ENCODE measurements at regions not wholly inside any gene's neighbourhood (a gene's known extent, or its start where the extent isn't known, plus 50 kb on each side); places are given as distances from the start of the nearest gene placed in this dataset.

GRCh38 chr3:535566-536416 is 339.2 kb downstream of the CHL1 start:
- peak in 1 of 2 experiments; percentile 3 for DNase-seq (ENCODE audit: low read depth in 1 of 2, low spot score in 1 of 2)
- ChIA-PET CTCF (no interaction called here), POLR2A (no interaction called here)
- FAIRE-seq = no peak
- WGBS (ENCODE audit: missing lambda C conversion rate) = 53% methylated on average over 29 of the region's 51 CpGs
- TF ChIP-seq ZSCAN20 (CRISPR knock-in tag; IDR thresholded peaks at IDR 0.05) (no peak), RFX5 (IDR thresholded peaks at IDR 0.05) (no peak), HEYL (CRISPR knock-in tag; IDR thresholded peaks at IDR 0.05) (no peak), CEBPB (IDR thresholded peaks at IDR 0.05) (no peak), GATA3 (IDR thresholded peaks at IDR 0.05; ENCODE audit: borderline replicate concordance) (no peak)
- no peak overlapping the region for H3K27ac ChIP-seq
- H3K9me3 ChIP-seq = no peaks in the 10 kb centered on the region
- ATAC-seq = no peak
- no peak overlapping the region for H3K4me2 ChIP-seq
- H3K4me1 ChIP-seq = no peaks in the 10 kb centered on the region
- H3K4me3 ChIP-seq = no peak overlapping the region

DNA sequence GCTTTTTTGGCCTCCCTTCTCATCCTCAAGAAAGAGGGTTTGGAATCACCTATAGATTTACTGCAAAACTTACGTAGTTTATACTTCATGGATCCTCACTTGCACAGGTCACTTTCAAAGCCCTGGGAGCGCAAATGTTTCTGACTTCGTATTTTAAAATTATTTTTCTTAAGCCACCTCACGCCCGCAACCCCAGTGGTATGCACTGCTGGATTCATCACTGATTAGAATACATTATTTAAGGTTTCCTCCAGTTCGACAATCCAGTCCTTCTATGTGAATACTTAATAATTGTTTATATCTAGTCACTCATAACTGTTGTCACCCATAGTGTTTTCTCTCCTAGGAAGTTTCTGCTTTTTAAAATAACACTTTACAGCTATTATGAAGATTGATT is 339.9 kb downstream of the CHL1 start:
- Histone ChIP-seq H3K4me3 (no peak overlapping the region), H3K9me3 (no peaks in the 10 kb centered on the region), H3K27ac (no peak overlapping the region), H3K4me1 (no peaks in the 10 kb centered on the region), H3K4me2 (no peak overlapping the region)
- POLR2A ChIA-PET = no interaction called here
- FAIRE-seq = no peak
- CTCF ChIA-PET = no interaction called here
- no peak for TF ChIP-seq HOXA7 (CRISPR knock-in tag; IDR thresholded peaks at IDR 0.05)
- TF ChIP-seq BCL3 (IDR thresholded peaks at IDR 0.05) = no peak
- TF ChIP-seq CBX8 (IDR thresholded peaks at IDR 0.05) = no peak
- TF ChIP-seq ZNF302 (CRISPR knock-in tag; IDR thresholded peaks at IDR 0.05) = no peak
- TF ChIP-seq BHLHE40 (IDR thresholded peaks at IDR 0.05; ENCODE audit: low read depth, low read length) = no peak
- TF ChIP-seq ATOH8 (CRISPR knock-in tag; IDR thresholded peaks at IDR 0.05; ENCODE audit: low read depth) = no peak
- no peak for DNase-seq (ENCODE audit: low read depth in 1 of 2, low spot score in 1 of 2)
- no peak for ATAC-seq
- WGBS (ENCODE audit: missing lambda C conversion rate) = 34% methylated on average over 6 of the region's 6 CpGs

DNA sequence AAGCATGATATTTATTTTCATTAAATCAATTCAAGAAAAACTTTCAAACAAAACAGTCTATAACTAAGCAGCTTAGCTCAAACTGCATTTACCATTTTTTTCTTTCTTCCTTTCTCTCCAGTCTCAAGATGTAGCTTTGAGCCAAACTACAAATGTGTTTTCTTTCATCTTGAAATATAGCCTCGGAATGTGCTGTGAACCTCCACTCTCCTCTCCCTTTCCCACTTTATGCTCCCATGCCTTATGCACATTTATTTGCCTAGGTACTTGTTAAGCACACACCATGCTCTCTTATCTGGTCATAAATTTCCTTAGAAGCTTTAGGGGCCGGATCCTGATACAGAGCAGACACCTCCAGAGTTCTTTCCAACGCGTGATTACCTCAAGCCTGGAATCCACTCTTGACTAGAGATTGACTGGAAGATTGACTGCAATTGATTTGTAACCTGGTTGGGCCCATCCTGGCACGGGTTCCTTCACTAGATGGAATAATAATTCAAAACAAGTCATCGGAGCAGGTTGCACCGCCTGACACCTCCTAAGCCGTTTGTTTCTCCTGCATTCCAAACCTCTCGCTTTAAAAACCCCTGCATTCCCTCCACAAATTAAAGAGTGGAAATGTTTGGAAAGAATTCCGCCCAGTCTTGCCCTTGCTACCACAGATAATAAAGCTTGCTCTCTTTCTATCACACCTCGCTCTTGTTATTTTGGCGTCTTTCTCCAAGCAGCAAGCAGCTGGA is 344.7 kb downstream of the CHL1 start:
- H3K4me1 ChIP-seq = no peaks in the 10 kb centered on the region
- H3K9me3 ChIP-seq = no peaks in the 10 kb centered on the region
- WGBS (ENCODE audit: missing lambda C conversion rate) = 33% methylated on average over 12 of the region's 12 CpGs
- no peak for FAIRE-seq
- no peak for DNase-seq (ENCODE audit: low read depth in 1 of 2, low spot score in 1 of 2)
- POLR2A ChIA-PET = no interaction called here
- H3K4me2 ChIP-seq = no peak overlapping the region
- H3K4me3 ChIP-seq = no peak overlapping the region
- TF ChIP-seq, protein P1, sequence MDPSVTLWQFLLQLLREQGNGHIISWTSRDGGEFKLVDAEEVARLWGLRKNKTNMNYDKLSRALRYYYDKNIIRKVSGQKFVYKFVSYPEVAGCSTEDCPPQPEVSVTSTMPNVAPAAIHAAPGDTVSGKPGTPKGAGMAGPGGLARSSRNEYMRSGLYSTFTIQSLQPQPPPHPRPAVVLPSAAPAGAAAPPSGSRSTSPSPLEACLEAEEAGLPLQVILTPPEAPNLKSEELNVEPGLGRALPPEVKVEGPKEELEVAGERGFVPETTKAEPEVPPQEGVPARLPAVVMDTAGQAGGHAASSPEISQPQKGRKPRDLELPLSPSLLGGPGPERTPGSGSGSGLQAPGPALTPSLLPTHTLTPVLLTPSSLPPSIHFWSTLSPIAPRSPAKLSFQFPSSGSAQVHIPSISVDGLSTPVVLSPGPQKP (IDR thresholded peaks at IDR 0.05; ENCODE audit: low read depth, low read length) = no peak
- TF ChIP-seq ZFP36 (IDR thresholded peaks at IDR 0.05; ENCODE audit: borderline replicate concordance, partially characterized antibody) (no peak), SMC3 (IDR thresholded peaks at IDR 0.05) (no peak), FOSB (CRISPR knock-in tag; IDR thresholded peaks at IDR 0.05) (no peak), EP300 (IDR thresholded peaks at IDR 0.05) (no peak), POLR2AphosphoS2 (conservative IDR thresholded peaks at IDR 0.05; ENCODE audit: low read length) (no peak), HES2 (IDR thresholded peaks at IDR 0.05) (no peak), HDAC2 (IDR thresholded peaks at IDR 0.05) (no peak), TFCP2L1 (CRISPR knock-in tag; IDR thresholded peaks at IDR 0.05) (no peak), ATOH8 (CRISPR knock-in tag; IDR thresholded peaks at IDR 0.05; ENCODE audit: low read depth) (no peak), NPAS2 (CRISPR knock-in tag; IDR thresholded peaks at IDR 0.05; ENCODE audit: borderline replicate concordance) (no peak), POLR2A (IDR thresholded peaks at IDR 0.05; ENCODE audit: low read length) (no peak), JUNB (IDR thresholded peaks at IDR 0.05) (no peak), EHMT2 (IDR thresholded peaks at IDR 0.05; ENCODE audit: low read depth) (no peak), CBX8 (IDR thresholded peaks at IDR 0.05) (no peak), HOXB5 (CRISPR knock-in tag; IDR thresholded peaks at IDR 0.05) (no peak), KDM1A (IDR thresholded peaks at IDR 0.05; ENCODE audit: low read depth) (no peak)
- TF ChIP-seq, protein P2, sequence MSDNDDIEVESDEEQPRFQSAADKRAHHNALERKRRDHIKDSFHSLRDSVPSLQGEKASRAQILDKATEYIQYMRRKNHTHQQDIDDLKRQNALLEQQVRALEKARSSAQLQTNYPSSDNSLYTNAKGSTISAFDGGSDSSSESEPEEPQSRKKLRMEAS (IDR thresholded peaks at IDR 0.05) = no peak
- TF ChIP-seq, protein P3, sequence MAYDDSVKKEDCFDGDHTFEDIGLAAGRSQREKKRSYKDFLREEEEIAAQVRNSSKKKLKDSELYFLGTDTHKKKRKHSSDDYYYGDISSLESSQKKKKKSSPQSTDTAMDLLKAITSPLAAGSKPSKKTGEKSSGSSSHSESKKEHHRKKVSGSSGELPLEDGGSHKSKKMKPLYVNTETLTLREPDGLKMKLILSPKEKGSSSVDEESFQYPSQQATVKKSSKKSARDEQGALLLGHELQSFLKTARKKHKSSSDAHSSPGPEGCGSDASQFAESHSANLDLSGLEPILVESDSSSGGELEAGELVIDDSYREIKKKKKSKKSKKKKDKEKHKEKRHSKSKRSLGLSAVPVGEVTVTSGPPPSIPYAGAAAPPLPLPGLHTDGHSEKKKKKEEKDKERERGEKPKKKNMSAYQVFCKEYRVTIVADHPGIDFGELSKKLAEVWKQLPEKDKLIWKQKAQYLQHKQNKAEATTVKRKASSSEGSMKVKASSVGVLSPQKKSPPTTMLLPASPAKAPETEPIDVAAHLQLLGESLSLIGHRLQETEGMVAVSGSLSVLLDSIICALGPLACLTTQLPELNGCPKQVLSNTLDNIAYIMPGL (CRISPR knock-in tag; IDR thresholded peaks at IDR 0.05; ENCODE audit: borderline replicate concordance) = no peak
- H3K27ac ChIP-seq = no peak overlapping the region
- CTCF ChIA-PET = no interaction called here
- ATAC-seq = no peak
